GM18502 (cell line): ENCODE measurements at regions not wholly inside any gene's neighbourhood (a gene's known extent, or its start where the extent isn't known, plus 50 kb on each side); places are given as distances from the start of the nearest gene placed in this dataset.
"Not testable (repeated sequence)": the region's sequence is repeated elsewhere in the genome, so short reads cannot be mapped to it uniquely, and the experiment has no call there.

Experiments used
- ATAC-seq: cut with Tn5 transposase; IDR thresholded peaks from one replicate; pipeline ENCODE4 v1.9.1; 2021; ENCODE audit warnings: mild to moderate bottlenecking; ENCODE audit not compliant: unreplicated experiment, poor library complexity

DNA sequence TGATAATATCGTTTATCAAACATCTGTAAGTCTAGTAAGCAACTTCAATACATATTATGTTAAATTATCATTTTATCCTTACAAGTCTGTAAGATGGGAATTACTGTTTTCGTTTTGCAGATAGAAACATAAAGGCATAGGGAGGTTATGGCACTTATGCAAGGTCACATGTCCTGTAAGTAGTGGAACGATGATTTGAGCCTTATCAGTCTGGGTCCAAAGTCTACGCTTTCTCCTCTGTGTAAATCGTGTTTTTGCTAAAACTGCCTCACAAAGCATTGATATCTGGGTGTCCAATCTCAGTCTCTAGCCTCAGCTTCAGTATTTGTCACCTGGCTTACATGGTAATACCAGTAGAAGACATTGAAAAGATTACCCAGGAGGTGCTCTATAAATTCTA, 174.9 kb upstream of the RASSF8 start:
- no peak for ATAC-seq

DNA sequence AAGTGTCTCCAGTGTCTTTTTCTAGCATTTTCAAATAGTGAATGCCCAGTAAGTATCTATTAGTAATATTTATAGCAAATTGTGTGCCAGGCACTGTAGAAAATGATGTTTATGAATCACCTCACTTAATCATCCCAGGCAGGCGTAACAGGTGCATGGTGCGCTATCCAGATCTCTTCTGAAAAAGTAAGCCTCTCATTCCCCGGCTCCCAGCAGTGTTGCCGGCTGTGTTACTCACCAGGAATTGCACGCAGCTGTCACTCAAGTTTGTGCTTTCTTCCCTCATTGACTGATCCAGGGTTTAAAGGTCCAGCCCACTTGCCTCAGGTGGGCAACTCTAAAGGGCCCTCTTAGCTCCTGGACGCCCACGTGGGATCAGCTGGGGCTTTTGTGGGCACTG, 173.8 kb upstream of the RASSF8 start:
- ATAC-seq, result no peak

GRCh38 chr12:25785134-25785533, 173.3 kb upstream of the RASSF8 start:
- no peak for ATAC-seq

DNA sequence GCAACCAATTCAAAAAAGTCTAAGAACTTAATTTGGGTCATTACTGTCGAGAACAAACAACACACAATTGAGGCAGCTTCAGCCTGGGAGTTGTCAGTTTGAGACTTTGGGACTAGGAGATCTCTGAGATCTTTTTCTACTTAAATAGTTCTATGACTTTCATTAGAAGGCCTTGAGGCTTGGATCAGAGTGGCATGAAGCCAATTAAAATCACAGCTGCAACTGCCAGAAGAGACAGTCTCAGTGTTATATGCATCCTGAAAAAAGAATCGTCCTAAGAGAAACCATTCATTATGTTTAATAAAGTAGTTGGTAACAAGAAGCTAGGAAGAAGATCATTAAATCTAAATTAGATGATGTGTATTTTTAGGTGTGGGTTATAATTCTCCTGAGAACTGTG, 170.8 kb upstream of the RASSF8 start:
- no peak for ATAC-seq

- no peak for ATAC-seq
These were observed 169.6 kb upstream of the RASSF8 start for GRCh38 chr12:25788707-25789442.

DNA sequence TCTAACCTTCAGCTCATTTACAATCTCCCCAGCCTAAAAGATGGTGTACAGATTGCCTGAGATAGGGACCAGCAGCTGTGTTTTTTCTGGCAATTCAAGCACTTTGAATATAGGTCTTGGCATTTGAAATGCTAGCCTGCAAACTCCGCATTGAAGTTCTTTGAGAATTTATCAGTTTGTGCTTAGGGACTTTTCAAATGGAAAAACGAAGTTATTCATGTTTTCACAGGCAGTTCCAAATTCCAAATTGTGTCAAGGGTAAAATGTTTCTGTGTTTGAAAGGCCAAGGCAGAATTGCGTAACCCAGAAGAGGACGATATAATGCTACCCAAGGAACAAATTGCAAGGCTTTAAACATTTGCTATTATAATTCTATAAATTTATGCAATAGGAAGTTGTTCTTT, 168.9 kb upstream of the RASSF8 start:
- no peak for ATAC-seq

- no peak for ATAC-seq
These were observed 166.5 kb upstream of the RASSF8 start for GRCh38 chr12:25792031-25792430.

- ATAC-seq, result no peak
These were observed 165.3 kb upstream of the RASSF8 start for GRCh38 chr12:25793196-25793595.

DNA sequence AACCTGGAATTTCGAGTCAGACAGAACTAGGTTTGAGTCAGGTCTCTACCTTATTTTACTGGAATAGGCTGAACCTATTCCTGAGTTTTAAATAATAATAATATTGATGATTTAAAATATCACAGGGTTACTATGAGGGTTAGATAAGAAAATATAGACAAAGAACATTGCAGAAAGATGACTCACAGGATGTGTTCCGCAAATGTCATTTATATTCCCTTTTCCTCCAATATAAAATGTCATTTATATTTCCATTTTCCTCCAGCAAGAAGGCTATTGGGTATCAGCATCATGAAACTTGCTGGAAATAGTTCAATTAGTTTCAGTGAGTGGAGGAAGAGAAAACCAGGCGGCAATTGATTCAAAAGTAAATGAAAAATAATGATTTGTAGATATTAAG, 163.9 kb upstream of the RASSF8 start:
- no peak for ATAC-seq

DNA sequence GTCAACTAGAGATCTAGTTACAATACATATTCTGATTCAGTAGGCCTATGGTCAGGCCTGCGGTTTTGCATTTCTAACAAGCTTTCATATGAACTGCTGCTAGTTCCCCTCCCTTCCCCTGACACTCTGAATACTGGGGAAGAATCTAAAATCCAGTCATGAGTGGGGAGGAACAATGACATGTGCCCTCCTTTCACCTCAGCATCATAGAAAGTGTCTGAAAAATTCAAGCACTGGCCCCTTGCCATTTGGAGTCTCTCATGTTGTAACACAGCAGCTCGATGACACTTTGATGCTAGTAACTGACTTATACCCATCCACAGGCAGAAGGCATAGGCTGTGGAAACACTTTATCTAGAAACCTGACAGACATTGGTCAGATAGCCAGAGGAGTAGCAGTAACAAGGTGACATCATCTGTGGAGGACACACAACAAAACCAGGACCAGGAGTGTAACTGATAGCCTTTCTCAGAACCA, 161.9 kb upstream of the RASSF8 start:
- ATAC-seq, result no peak

DNA sequence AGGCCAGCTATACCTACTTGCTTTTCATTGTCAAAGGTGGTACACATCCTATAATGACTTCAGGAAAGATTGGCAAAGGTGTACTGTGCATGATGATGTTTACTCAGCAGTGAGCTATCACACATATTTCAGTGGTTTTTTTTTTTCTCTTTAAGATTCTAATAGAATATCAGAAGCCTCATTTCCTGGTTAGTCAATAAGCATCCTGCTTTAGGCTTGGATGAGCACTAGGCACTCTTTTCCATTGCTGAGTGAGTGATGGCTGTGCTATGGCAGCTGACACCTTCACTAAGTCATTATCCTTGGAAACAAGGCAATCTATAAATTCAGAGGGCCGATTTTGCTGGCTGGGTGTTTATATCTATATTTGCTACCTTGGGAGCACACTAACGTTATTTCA, 161.1 kb upstream of the RASSF8 start:
- no peak for ATAC-seq

GRCh38 chr12:25797949-25798348, 160.5 kb upstream of the RASSF8 start:
- no peak for ATAC-seq

DNA sequence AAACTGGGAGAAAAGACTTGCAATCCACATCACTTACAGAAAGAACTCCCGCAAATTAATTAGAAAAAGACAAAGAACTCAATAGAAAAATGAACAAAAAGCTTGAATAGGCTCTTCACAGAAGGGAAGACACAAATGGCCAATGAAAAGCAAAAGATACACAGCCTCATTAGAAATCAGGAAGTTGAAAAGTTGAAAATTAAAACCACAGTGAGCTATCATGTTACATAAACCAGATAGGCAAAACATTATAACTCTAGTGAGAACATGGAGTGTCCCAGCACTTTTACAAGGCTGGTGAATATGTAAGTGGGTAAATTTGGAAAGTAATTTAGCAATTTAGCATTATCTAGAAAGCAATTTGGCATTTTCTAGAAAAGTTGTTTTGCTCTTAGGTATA, 158.4 kb upstream of the RASSF8 start:
- no peak for ATAC-seq

- ATAC-seq, result no peak
These were observed 156.7 kb upstream of the RASSF8 start for GRCh38 chr12:25801734-25802133.

GRCh38 chr12:25802143-25802542, 156.3 kb upstream of the RASSF8 start:
- no peak for ATAC-seq

DNA sequence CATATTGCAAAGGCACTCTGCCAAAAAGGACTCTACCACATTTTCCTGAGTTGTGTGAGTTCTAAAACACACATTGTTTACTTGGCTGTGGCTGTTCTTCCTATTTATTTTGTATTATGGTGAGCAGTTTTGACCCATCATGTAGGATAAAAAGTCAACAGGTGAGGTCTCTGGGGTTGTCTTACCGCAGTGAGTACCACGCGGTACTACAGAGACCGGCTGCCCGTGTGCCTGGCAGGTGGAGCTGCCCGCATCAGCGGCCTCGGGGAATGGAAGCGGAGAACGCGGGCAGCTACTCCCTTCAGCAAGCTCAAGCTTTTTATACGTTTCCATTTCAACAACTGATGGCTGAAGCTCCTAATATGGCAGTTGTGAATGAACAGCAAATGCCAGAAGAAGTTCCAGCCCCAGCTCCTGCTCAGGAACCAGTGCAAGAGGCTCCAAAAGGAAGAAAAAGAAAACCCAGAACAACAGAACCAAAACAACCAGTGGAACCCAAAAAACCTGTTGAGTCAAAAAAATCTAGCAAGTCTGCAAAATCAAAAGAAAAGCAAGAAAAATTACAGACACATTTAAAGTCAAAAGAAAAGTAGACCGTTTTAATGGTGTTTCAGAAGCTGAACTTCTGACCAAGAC, 155.3 kb upstream of the RASSF8 start:
- ATAC-seq, result not testable (repeated sequence)

DNA sequence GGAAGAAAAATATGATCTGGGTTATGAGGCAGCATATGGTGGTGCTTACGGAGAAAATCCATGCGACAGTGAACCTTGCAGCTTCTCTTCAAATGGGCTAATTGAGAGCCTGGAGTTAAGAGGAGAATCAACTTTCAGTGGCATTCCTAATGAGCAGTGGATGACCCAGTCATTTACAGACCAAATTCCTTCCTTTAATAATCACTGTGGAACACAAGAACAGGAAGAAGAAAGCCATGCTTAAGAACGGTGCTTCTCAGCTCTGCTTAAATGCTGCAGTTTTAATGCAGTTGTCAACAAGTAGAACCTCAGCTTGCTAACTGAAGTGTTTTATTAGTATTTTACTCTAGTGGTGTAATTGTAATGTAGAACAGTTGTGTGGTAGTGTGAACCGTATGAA, 154.2 kb upstream of the RASSF8 start:
- not testable (repeated sequence) for ATAC-seq

GRCh38 chr12:25806271-25806670, 152.2 kb upstream of the RASSF8 start:
- no peak for ATAC-seq

- ATAC-seq, result no peak
These were observed 149.9 kb upstream of the RASSF8 start for GRCh38 chr12:25808604-25809003.

GRCh38 chr12:25810683-25811082, 147.8 kb upstream of the RASSF8 start:
- no peak for ATAC-seq

DNA sequence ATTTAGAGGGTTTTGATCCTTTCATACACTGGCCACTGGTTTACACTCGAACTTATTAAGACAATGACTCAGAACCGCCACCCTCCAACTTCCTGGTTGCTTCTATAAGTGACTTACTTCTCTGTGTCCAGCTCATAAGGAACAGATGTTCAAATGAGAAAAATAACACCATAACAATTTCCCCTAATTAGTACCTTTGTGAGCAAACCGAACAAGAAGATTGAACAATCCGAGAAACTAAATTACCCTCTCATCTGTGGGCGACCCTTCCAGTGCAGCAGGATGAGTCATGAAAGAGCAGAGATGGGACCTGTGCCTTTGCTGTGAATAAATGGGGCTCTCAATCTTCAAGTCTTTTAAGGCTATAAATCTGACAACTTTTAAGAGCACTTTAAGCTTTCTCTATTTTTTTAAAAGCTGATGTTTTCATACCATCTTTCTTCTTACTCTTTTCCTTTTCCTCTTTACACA, 146.8 kb upstream of the RASSF8 start:
- no peak for ATAC-seq

DNA sequence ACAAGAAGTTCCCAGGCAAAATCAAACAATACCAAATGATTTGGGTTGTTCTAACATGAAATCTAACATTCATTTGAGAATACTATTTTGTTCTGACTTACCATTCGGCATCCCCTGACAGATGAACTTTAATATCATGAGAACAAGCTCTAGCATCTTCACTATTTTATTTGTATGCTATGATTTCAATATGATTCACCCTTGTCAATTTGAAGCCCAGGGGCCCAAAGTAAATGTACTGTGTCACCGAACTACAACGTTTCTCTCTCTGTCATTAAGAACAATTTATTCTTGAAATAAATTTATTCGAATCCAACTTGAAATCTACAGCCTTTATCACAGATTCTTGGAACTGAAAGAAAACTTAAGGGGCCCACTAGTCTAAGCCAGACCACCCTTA, 146.2 kb upstream of the RASSF8 start:
- no peak for ATAC-seq
